ENCODE measurements at regions not wholly inside any gene's neighbourhood (a gene's known extent, or its start where the extent isn't known, plus 50 kb on each side); places are given as distances from the start of the nearest gene placed in this dataset.

- RAD21 ChIA-PET (ENCODE audit: unreplicated experiment) = no interaction called here
- SMC1A ChIA-PET (ENCODE audit: uncharacterized antibody, unreplicated experiment) = no interaction called here
- Histone ChIP-seq H3K4me2 (ENCODE audit: control insufficient read depth, insufficient read depth) (no peak overlapping the region), H3K4me3 (no peak overlapping the region), H3K4me1 (ENCODE audit: control insufficient read depth, insufficient read depth, low read length) (peaks cover 9% of the 10 kb centered on the region), H3K9me3 (replicated peaks; ENCODE audit: control insufficient read depth, insufficient read depth, low read length) (no peaks in the 10 kb centered on the region), H3K27me3 (replicated peaks in 1 of 2; ENCODE audit: control insufficient read depth in 2 of 2, insufficient read depth in 2 of 2, low read length in 1 of 2) (no peaks in the 10 kb centered on the region), H3K79me2 (ENCODE audit: control insufficient read depth, insufficient read depth, low read length) (no peaks in the 10 kb centered on the region), H3K27ac (ENCODE audit: control insufficient read depth, insufficient read depth) (no peak overlapping the region), H2AFZ (ENCODE audit: control insufficient read depth, low read depth, low read length) (no peak overlapping the region), H4K20me1 (ENCODE audit: control insufficient read depth, insufficient read depth) (no peaks in the 10 kb centered on the region), H3K36me3 (ENCODE audit: control insufficient read depth in 2 of 2, insufficient read depth in 2 of 2, low read length in 1 of 2) (no peaks in the 10 kb centered on the region), H3K9ac (ENCODE audit: control insufficient read depth, insufficient read depth, low read length) (no peak overlapping the region)
- POLR2A ChIA-PET = no interaction called here
- FAIRE-seq = no peak
- no peak for DNase-seq (ENCODE audit: low read depth, low spot score)
- no TSS peak for BruUV-seq (replicated peaks)
- no peak for ATAC-seq
- intact Hi-C loops (cut with micrococcal nuclease; ENCODE audit: unreplicated experiment) = no loop called here
- TF ChIP-seq, protein P1, sequence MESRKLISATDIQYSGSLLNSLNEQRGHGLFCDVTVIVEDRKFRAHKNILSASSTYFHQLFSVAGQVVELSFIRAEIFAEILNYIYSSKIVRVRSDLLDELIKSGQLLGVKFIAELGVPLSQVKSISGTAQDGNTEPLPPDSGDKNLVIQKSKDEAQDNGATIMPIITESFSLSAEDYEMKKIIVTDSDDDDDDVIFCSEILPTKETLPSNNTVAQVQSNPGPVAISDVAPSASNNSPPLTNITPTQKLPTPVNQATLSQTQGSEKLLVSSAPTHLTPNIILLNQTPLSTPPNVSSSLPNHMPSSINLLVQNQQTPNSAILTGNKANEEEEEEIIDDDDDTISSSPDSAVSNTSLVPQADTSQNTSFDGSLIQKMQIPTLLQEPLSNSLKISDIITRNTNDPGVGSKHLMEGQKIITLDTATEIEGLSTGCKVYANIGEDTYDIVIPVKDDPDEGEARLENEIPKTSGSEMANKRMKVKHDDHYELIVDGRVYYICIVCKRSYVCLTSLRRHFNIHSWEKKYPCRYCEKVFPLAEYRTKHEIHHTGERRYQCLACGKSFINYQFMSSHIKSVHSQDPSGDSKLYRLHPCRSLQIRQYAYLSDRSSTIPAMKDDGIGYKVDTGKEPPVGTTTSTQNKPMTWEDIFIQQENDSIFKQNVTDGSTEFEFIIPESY (IDR thresholded peaks at IDR 0.05) = no peak
- no peak for TF ChIP-seq PAX8 (IDR thresholded peaks at IDR 0.05)
- WGBS (ENCODE audit: insufficient coverage, insufficient replicate concordance, low lambda C conversion rate, missing lambda C conversion rate) = 85% methylated on average over 3 of the region's 3 CpGs
- in situ Hi-C loops (cut with MboI) = no loop called here
- CTCF ChIA-PET = no interaction called here
These were observed 558.7 kb upstream of the TNP1 start for GRCh38 chr2:217418544-217418943.

GRCh38 chr2:217418090-217418489, 558.2 kb upstream of the TNP1 start:
- Histone ChIP-seq H3K79me2 (ENCODE audit: control insufficient read depth, insufficient read depth, low read length) (no peaks in the 10 kb centered on the region), H3K27ac (ENCODE audit: control insufficient read depth, insufficient read depth) (no peak overlapping the region), H3K27me3 (replicated peaks in 1 of 2; ENCODE audit: control insufficient read depth in 2 of 2, insufficient read depth in 2 of 2, low read length in 1 of 2) (no peaks in the 10 kb centered on the region), H3K36me3 (ENCODE audit: control insufficient read depth in 2 of 2, insufficient read depth in 2 of 2, low read length in 1 of 2) (no peaks in the 10 kb centered on the region), H3K9me3 (replicated peaks; ENCODE audit: control insufficient read depth, insufficient read depth, low read length) (no peaks in the 10 kb centered on the region), H2AFZ (ENCODE audit: control insufficient read depth, low read depth, low read length) (no peak overlapping the region), H3K9ac (ENCODE audit: control insufficient read depth, insufficient read depth, low read length) (no peak overlapping the region), H3K4me1 (ENCODE audit: control insufficient read depth, insufficient read depth, low read length) (peaks cover 9% of the 10 kb centered on the region), H3K4me2 (ENCODE audit: control insufficient read depth, insufficient read depth) (no peak overlapping the region), H3K4me3 (no peak overlapping the region), H4K20me1 (ENCODE audit: control insufficient read depth, insufficient read depth) (no peaks in the 10 kb centered on the region)
- in situ Hi-C loops (cut with MboI) (no loop called here), intact Hi-C loops (cut with micrococcal nuclease; ENCODE audit: unreplicated experiment) (no loop called here)
- POLR2A ChIA-PET = no interaction called here
- BruUV-seq (replicated peaks) = no TSS peak
- 47% methylated on average over 3 of the region's 3 CpGs for WGBS (ENCODE audit: insufficient coverage, insufficient replicate concordance, low lambda C conversion rate, missing lambda C conversion rate)
- RAD21 ChIA-PET (ENCODE audit: unreplicated experiment) = no interaction called here
- SMC1A ChIA-PET (ENCODE audit: uncharacterized antibody, unreplicated experiment) = no interaction called here
- DNase-seq (ENCODE audit: low read depth, low spot score) = no peak
- CTCF ChIA-PET = no interaction called here
- no peak for ATAC-seq
- FAIRE-seq = no peak
- TF ChIP-seq CEBPZ (IDR thresholded peaks at IDR 0.05; ENCODE audit: low read depth, low read length) (no peak), YBX1 (IDR thresholded peaks at IDR 0.05) (no peak), HDAC2 (IDR thresholded peaks at IDR 0.05) (no peak), EP300 (IDR thresholded peaks at IDR 0.05; ENCODE audit: borderline replicate concordance in 1 of 2, control insufficient read depth in 1 of 2, low read depth in 2 of 2, low read length in 2 of 2) (no peak), SREBF2 (IDR thresholded peaks at IDR 0.05; ENCODE audit: low read length) (no peak), EGR1 (IDR thresholded peaks at IDR 0.05; ENCODE audit: borderline replicate concordance in 1 of 2, low read depth in 2 of 2, low read length in 2 of 2) (no peak), WRNIP1 (IDR thresholded peaks at IDR 0.05; ENCODE audit: borderline replicate concordance, low read depth, low read length) (no peak)
- TF ChIP-seq, protein P2, sequence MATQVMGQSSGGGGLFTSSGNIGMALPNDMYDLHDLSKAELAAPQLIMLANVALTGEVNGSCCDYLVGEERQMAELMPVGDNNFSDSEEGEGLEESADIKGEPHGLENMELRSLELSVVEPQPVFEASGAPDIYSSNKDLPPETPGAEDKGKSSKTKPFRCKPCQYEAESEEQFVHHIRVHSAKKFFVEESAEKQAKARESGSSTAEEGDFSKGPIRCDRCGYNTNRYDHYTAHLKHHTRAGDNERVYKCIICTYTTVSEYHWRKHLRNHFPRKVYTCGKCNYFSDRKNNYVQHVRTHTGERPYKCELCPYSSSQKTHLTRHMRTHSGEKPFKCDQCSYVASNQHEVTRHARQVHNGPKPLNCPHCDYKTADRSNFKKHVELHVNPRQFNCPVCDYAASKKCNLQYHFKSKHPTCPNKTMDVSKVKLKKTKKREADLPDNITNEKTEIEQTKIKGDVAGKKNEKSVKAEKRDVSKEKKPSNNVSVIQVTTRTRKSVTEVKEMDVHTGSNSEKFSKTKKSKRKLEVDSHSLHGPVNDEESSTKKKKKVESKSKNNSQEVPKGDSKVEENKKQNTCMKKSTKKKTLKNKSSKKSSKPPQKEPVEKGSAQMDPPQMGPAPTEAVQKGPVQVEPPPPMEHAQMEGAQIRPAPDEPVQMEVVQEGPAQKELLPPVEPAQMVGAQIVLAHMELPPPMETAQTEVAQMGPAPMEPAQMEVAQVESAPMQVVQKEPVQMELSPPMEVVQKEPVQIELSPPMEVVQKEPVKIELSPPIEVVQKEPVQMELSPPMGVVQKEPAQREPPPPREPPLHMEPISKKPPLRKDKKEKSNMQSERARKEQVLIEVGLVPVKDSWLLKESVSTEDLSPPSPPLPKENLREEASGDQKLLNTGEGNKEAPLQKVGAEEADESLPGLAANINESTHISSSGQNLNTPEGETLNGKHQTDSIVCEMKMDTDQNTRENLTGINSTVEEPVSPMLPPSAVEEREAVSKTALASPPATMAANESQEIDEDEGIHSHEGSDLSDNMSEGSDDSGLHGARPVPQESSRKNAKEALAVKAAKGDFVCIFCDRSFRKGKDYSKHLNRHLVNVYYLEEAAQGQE (IDR thresholded peaks at IDR 0.05; ENCODE audit: low read depth, low read length) = no peak

All from GM12878 (cell line).